Fibroblast of skin of abdomen (primary cell): ENCODE measurements at regions not wholly inside any gene's neighbourhood (a gene's known extent, or its start where the extent isn't known, plus 50 kb on each side); places are given as distances from the start of the nearest gene placed in this dataset.
"Not testable (repeated sequence)": the region's sequence is repeated elsewhere in the genome, so short reads cannot be mapped to it uniquely, and the experiment has no call there.

ENCODE experiments used
- DNase-seq: peaks from one replicate; pipeline ENCODE4 v3.0.0-alpha.2; 2013

GRCh38 chr1:101122452-101123166 is 97.0 kb upstream of the DPH5 start:
- no peak for DNase-seq

- no peak for DNase-seq
These were observed 96.4 kb upstream of the DPH5 start for GRCh38 chr1:101121975-101122374.

GRCh38 chr1:101121504-101121903 is 95.9 kb upstream of the DPH5 start:
- DNase-seq, result no peak

- DNase-seq, result no peak
These were observed 95.3 kb upstream of the DPH5 start for GRCh38 chr1:101120868-101121267.

- no peak for DNase-seq
These were observed 93.7 kb upstream of the DPH5 start for GRCh38 chr1:101119289-101119688.

- no peak for DNase-seq
These were observed 90.4 kb upstream of the DPH5 start for GRCh38 chr1:101116006-101116405.

- no peak for DNase-seq
These were observed 89.5 kb upstream of the DPH5 start for GRCh38 chr1:101115112-101115511.

GRCh38 chr1:101114128-101114527 is 88.5 kb upstream of the DPH5 start:
- DNase-seq, result not testable (repeated sequence)

GRCh38 chr1:101112051-101112780 is 86.6 kb upstream of the DPH5 start:
- no peak for DNase-seq

- no peak for DNase-seq
These were observed 85.9 kb upstream of the DPH5 start for GRCh38 chr1:101111461-101111860.

- DNase-seq, result no peak
These were observed 84.2 kb upstream of the DPH5 start for GRCh38 chr1:101109791-101110190.

- no peak for DNase-seq
These were observed 82.5 kb upstream of the DPH5 start for GRCh38 chr1:101108111-101108500.

- no peak for DNase-seq
These were observed 82.0 kb upstream of the DPH5 start for GRCh38 chr1:101107496-101108110.

GRCh38 chr1:101105877-101106276 is 80.3 kb upstream of the DPH5 start:
- peak; percentile 11 for DNase-seq

GRCh38 chr1:101102426-101103156 is 77.0 kb upstream of the DPH5 start:
- no peak for DNase-seq

- DNase-seq, result peak; percentile 11
These were observed 75.8 kb upstream of the DPH5 start for GRCh38 chr1:101101360-101101759.

GRCh38 chr1:101100674-101101073 is 75.1 kb upstream of the DPH5 start:
- no peak for DNase-seq

GRCh38 chr1:101098907-101099306 is 73.3 kb upstream of the DPH5 start:
- DNase-seq, result no peak

GRCh38 chr1:101098327-101098726 is 72.7 kb upstream of the DPH5 start:
- no peak for DNase-seq

- no peak for DNase-seq
These were observed 64.2 kb upstream of the DPH5 start for GRCh38 chr1:101089613-101090338.

- DNase-seq, result no peak
These were observed 62.8 kb upstream of the DPH5 start for GRCh38 chr1:101088431-101088830.

GRCh38 chr1:101086783-101087182 is 61.2 kb upstream of the DPH5 start:
- no peak for DNase-seq
